ENCODE measurements at regions not wholly inside any gene's neighbourhood (a gene's known extent, or its start where the extent isn't known, plus 50 kb on each side); places are given as distances from the start of the nearest gene placed in this dataset.

DNA sequence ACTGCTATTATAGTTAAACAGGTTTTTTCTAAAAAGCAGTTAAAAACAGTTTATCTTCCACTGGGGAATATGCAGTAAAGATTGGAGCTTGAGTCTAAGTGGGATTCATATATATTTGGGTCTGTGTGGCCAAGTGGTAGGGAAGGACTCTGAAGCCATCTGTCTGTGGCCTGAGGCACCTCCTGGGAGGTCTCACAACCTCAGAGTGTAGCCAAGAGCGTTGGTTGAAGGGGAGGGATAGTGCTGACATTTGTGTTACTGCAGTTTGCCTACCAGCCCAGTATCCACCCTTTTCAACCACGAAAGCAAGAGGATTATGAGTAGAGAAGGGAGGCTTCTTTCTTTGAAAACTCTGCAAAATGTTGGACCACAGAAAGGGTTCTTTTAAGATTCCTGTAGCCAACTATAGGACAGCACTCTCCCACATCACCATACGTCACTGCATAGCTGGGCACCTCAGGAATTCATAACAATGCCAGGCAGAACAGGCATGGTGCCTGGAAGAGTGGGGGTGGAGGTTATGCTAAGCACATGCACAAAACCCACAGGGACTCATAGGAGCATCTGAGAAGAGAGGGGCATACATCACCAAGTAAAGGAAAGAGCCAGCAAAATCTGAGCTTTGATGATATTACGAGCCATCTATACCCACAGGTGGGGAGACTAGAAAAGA is 90.5 kb upstream of the HEY2 start:
- Histone ChIP-seq H3K27ac (no peak overlapping the region), H3K4me1 (no peaks in the 10 kb centered on the region), H3K9me3 (no peaks in the 10 kb centered on the region), H3K4me3 (no peak overlapping the region), H3K27me3 (no peaks in the 10 kb centered on the region), H3K36me3 (no peaks in the 10 kb centered on the region)
- no peak for TF ChIP-seq POLR2AphosphoS5 (IDR thresholded peaks at IDR 0.05)
- TF ChIP-seq, protein P1, sequence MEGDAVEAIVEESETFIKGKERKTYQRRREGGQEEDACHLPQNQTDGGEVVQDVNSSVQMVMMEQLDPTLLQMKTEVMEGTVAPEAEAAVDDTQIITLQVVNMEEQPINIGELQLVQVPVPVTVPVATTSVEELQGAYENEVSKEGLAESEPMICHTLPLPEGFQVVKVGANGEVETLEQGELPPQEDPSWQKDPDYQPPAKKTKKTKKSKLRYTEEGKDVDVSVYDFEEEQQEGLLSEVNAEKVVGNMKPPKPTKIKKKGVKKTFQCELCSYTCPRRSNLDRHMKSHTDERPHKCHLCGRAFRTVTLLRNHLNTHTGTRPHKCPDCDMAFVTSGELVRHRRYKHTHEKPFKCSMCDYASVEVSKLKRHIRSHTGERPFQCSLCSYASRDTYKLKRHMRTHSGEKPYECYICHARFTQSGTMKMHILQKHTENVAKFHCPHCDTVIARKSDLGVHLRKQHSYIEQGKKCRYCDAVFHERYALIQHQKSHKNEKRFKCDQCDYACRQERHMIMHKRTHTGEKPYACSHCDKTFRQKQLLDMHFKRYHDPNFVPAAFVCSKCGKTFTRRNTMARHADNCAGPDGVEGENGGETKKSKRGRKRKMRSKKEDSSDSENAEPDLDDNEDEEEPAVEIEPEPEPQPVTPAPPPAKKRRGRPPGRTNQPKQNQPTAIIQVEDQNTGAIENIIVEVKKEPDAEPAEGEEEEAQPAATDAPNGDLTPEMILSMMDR (IDR thresholded peaks at IDR 0.05): no peak
- TF ChIP-seq EP300 (IDR thresholded peaks at IDR 0.05): no peak
- ATAC-seq: peak; percentile 65
- 54% methylated on average over 4 of the region's 4 CpGs; no CpG with 5 or more reads in 1 of the 2 donors for WGBS, 2 donors (ENCODE audit: low coverage in 1 of 2)

DNA sequence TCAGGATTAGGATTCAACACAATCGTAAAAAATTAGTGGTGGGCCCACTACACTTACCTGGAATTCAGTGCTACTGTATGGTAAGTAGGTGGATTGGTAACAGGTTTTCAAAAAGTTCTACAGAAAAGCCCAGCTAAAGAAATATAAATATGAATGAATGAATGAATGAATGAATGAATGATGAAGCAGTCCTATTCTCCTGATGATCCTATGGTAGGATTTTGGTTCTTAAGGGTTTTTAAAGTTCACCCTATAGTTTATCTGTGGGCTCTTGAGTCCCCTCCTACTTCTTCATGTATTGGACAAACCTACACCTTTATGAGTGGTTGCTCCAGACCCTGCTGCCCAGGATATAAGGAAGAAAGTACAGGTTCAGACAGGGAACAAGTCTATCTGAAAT is 89.5 kb upstream of the HEY2 start:
- TF ChIP-seq, protein P1 (IDR thresholded peaks at IDR 0.05): no peak
- H3K27me3 ChIP-seq: no peaks in the 10 kb centered on the region
- WGBS, 2 donors (ENCODE audit: low coverage in 1 of 2): 92 to 100% methylated on average over 1 of the region's 1 CpG
- no peaks in the 10 kb centered on the region for H3K36me3 ChIP-seq
- no peaks in the 10 kb centered on the region for H3K9me3 ChIP-seq
- H3K4me1 ChIP-seq: no peaks in the 10 kb centered on the region
- no peak for ATAC-seq
- no peak overlapping the region for H3K4me3 ChIP-seq
- no peak overlapping the region for H3K27ac ChIP-seq

DNA sequence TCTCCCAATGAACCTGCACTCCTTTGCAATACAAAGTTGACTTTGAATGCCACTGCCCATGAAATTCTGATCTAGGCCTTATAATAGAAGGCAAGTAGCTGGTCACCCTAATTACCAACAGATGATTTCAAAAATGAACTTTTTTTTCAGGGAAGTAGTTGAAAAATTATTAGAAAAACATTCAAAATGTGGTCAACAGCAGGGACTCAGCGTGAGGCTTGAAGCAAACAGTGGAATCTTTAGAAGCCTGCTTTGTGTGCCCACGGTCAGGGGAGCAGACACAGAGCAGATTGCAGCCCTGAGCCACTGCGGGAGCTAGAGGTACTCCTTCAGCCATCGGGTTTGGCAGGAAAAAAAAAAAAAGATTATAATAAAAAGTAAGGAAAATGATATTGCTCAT is 87.1 kb upstream of the HEY2 start:
- WGBS, 2 donors (ENCODE audit: low coverage in 1 of 2): 69 to 94% methylated on average over 2 to 4 of the region's 4 CpGs
- ATAC-seq: no peak

DNA sequence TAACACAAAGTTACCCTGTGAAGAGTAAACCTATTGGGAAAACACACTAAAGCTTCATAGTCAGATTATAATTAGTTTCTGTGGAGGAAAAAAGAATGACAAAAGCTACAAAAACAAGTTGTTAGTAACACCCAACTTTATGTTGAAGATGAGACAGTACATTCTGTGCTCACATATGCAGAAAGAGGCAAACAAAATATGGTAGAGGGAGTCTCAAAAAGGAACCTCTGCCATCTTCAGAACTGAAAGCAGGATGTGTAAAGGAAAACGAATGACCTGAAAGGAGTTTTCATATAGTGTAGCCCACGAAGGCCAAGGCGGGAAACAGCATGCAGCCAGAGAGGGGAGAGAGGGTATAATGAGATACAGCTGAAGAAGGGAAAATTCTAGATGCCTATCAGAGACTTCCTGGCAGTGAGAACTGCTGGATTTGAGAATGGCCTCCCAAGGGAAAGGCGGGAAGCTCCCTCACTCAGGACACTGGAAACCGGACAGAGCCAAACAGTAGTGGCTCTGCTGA is 84.1 kb upstream of the HEY2 start:
- Histone ChIP-seq H3K4me1 (peaks cover 0 to 2% (median 0%) of the 10 kb centered on the region in 3 donors), H3K9me3 (no peaks in the 10 kb centered on the region), H3K27ac (no peak overlapping the region), H3K4me3 (no peak overlapping the region), H3K27me3 (no peaks in the 10 kb centered on the region), H3K36me3 (no peaks in the 10 kb centered on the region)
- ATAC-seq: no peak
- 33 to 80% methylated on average over 5 of the region's 5 CpGs for WGBS, 2 donors (ENCODE audit: low coverage in 1 of 2)
- TF ChIP-seq, protein P1 (IDR thresholded peaks at IDR 0.05): no peak
- no peak for TF ChIP-seq POLR2AphosphoS5 (IDR thresholded peaks at IDR 0.05)
- TF ChIP-seq EP300 (IDR thresholded peaks at IDR 0.05): no peak
- no peak for TF ChIP-seq POLR2A (IDR thresholded peaks at IDR 0.05)

More for the DNA sequence above, 87.1 kb upstream of the HEY2 start:
- no peak for TF ChIP-seq POLR2A (IDR thresholded peaks at IDR 0.05)
- TF ChIP-seq, protein P1 (IDR thresholded peaks at IDR 0.05): no peak
- TF ChIP-seq POLR2AphosphoS5 (IDR thresholded peaks at IDR 0.05): no peak
- TF ChIP-seq EP300 (IDR thresholded peaks at IDR 0.05): no peak
- no peaks in the 10 kb centered on the region for H3K4me1 ChIP-seq
- H3K27me3 ChIP-seq: no peaks in the 10 kb centered on the region
- no peak overlapping the region for H3K27ac ChIP-seq
- no peak overlapping the region for H3K4me3 ChIP-seq
- no peaks in the 10 kb centered on the region for H3K36me3 ChIP-seq
- no peaks in the 10 kb centered on the region for H3K9me3 ChIP-seq

DNA sequence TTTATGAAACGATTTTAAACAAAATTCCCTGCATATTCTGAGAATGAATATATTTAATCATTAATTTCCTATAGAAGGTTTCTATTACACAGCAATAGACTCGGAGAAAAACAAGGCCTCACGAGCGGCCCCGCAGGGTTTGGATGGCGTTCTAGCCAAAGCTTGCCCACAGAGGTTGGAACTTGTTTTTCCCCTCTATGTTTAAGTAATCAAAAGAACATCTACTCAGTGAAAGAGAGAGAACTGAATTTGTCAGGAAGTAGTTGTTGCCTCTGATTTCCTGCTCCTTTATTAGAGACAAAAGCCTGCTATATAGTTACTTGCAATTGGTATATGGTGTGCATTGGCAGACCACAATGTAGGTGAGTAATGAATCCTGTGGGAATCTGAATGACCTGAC is 82.1 kb upstream of the HEY2 start:
- H3K4me3 ChIP-seq: no peak overlapping the region
- no peak for ATAC-seq
- WGBS, 2 donors (ENCODE audit: low coverage in 1 of 2): 96 to 100% methylated on average over 1 to 6 of the region's 6 CpGs
- peaks cover 0 to 11% (median 0%) of the 10 kb centered on the region in 3 donors for H3K4me1 ChIP-seq
- H3K27ac ChIP-seq: no peak overlapping the region
- H3K36me3 ChIP-seq: no peaks in the 10 kb centered on the region
- no peaks in the 10 kb centered on the region for H3K9me3 ChIP-seq
- TF ChIP-seq POLR2AphosphoS5 (IDR thresholded peaks at IDR 0.05) (no peak), POLR2A (IDR thresholded peaks at IDR 0.05) (no peak), EP300 (IDR thresholded peaks at IDR 0.05) (no peak)
- H3K27me3 ChIP-seq: no peaks in the 10 kb centered on the region
